ENCODE measurements at regions not wholly inside any gene's neighbourhood (a gene's known extent, or its start where the extent isn't known, plus 50 kb on each side); places are given as distances from the start of the nearest gene placed in this dataset.

DNA sequence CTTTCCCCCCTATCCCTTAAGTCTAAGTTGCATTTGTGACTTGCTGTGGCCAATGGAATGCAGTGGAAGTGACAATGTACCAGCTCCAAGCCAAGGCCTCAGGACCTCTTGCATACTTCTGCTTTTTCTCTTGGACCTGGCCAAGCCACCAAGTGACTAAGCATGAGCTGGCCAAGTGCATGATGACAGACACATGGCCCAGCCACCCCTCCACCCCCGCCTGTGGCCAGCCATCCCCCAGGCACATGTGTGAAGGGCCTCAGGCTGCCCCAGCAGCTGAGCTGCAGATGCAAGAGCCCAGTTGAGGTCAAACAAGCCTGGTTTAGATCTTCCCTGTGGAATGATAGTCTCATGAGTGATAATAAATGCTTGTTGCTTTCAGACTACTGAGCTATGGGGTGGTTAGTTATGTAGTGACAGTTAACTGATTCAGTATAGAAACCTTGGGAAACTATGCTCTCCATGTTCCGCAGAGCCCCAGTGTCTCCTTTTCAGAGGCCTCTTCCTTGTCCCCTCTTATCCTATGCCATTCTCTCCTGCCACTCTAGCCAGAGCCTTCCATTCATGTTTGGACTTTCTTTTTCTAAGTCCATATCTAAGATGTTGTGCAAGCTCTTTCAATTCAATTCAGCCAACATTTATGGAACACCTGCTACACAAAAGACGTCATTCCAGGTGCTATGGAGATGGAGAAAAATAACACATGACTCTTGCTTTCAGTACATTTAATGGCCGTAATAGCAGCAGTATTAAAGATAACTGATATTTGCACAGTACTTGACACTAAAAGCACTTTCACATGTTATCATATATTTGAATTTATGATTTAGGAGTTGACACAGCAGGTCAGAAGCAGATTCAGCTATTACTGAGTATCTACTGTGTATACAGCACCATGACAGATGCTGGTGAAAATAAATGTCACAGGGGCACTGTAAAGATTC lies 55.5 kb upstream of the LOXL4 start:
- no peak for DNase-seq

DNA sequence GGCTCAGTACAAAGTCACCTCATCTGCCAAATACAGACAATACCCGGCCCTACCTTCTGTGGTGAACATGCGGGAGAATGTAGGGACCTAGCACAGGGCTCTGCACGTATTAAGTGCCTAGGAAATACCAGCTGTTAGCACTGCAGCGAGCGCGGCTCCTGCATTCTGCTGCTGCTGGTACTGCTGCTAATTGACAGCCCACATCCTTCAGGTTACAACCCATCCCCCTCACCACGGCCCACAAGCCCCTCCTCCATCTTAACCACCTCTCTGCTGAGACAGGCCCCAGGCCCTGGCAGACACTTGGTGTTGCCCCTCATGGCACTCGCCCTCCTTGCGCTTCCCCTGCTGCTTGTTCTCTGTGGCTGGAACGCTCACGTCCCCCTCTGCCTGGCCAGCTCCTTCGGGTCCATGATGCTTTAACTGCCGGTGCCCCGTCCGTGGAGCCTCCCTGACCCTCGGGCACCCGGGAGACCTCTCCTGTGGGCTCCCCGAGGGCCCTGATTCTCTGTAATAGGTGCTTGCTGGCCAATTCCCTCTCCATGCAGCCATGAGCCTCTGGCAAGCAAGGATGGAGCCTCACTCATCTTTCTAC lies 53.3 kb upstream of the LOXL4 start:
- Histone ChIP-seq H3K4me3 (ENCODE audit: low read depth, low read length) (no peak overlapping the region), H3K36me3 (no peaks in the 10 kb centered on the region), H3K27me3 (ENCODE audit: insufficient read depth, low read depth, severe bottlenecking) (no peaks in the 10 kb centered on the region), H3K27ac (no peak overlapping the region), H3K9me3 (ENCODE audit: severe bottlenecking) (no peaks in the 10 kb centered on the region)
- TF ChIP-seq CTCF (IDR thresholded peaks at IDR 0.05; ENCODE audit: low read depth, low read length): no peak
- DNase-seq: no peak

More for the DNA sequence above, 55.5 kb upstream of the LOXL4 start:
- Histone ChIP-seq H3K9me3 (ENCODE audit: severe bottlenecking) (peaks cover 3% of the 10 kb centered on the region), H3K36me3 (no peaks in the 10 kb centered on the region), H3K27ac (no peak overlapping the region), H3K4me3 (ENCODE audit: low read depth, low read length) (no peak overlapping the region), H3K27me3 (ENCODE audit: insufficient read depth, low read depth, severe bottlenecking) (no peaks in the 10 kb centered on the region)
- TF ChIP-seq CTCF (IDR thresholded peaks at IDR 0.05; ENCODE audit: low read depth, low read length): no peak

GRCh38 chr10:98320486-98321185 lies 52.6 kb upstream of the LOXL4 start:
- H3K36me3 ChIP-seq: no peaks in the 10 kb centered on the region
- no peaks in the 10 kb centered on the region for H3K9me3 ChIP-seq (ENCODE audit: severe bottlenecking)
- no peak overlapping the region for H3K27ac ChIP-seq
- no peaks in the 10 kb centered on the region for H3K27me3 ChIP-seq (ENCODE audit: insufficient read depth, low read depth, severe bottlenecking)
- TF ChIP-seq CTCF (IDR thresholded peaks at IDR 0.05; ENCODE audit: low read depth, low read length): no peak
- no peak for DNase-seq
- H3K4me3 ChIP-seq (ENCODE audit: low read depth, low read length): no peak overlapping the region

DNA sequence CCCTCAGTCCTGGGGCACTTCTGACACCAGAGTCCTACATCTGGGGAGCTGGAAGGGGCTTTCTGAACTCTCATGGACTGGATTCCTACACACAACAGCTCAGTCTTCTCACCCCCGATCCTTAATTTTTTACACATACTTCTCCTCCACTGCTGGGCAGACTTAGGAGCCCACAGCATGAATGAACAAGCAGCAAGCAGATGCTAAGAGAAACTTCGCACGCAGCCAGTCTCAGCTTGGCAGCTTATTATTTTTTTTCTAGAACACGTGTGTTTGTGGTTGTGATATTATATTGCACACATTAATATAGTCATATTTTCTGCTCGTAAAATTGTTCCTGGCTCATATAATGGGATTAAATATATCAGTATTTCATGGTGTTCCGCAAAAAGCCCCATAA lies 50.9 kb upstream of the LOXL4 start:
- DNase-seq: no peak
- no peak overlapping the region for H3K4me3 ChIP-seq (ENCODE audit: low read depth, low read length)

More for the DNA sequence above, 50.9 kb upstream of the LOXL4 start:
- Histone ChIP-seq H3K27me3 (ENCODE audit: insufficient read depth, low read depth, severe bottlenecking) (no peaks in the 10 kb centered on the region), H3K27ac (no peak overlapping the region), H3K9me3 (ENCODE audit: severe bottlenecking) (no peaks in the 10 kb centered on the region), H3K36me3 (no peaks in the 10 kb centered on the region)
- TF ChIP-seq CTCF (IDR thresholded peaks at IDR 0.05; ENCODE audit: low read depth, low read length): no peak
